GM13977 (cell line): ENCODE measurements at regions not wholly inside any gene's neighbourhood (a gene's known extent, or its start where the extent isn't known, plus 50 kb on each side); places are given as distances from the start of the nearest gene placed in this dataset.

Experiments used
- DNase-seq: peaks from one replicate; pipeline ENCODE4 v3.0.0; 2012; ENCODE audit warnings: low spot score
- CTCF ChIP-seq: IDR thresholded peaks from 2 replicates; pipeline ENCODE4 v1.5.1; 2012; ENCODE audit warnings: mild to moderate bottlenecking, control low read depth; ENCODE audit not compliant: insufficient read depth; ENCODE audit errors: extremely low read depth, missing control alignments
- in situ Hi-C: fragments of 300-500 bp; cut with MboI; formaldehyde crosslinking; loops from one replicate; pipeline ENCODE4 v1.12.0; 2022; ENCODE audit warnings: low sequenced_read_pairs, low pct_unique_long_range_greater_than_20kb, mixed read lengths, inconsistent platforms; ENCODE audit not compliant: unreplicated experiment

- TF ChIP-seq CTCF: no peak
- in situ Hi-C loops: no loop called here
- no peak for DNase-seq
Measured at GRCh38 chr18:51543658-51544155, 346.2 kb upstream of the MEX3C start.

- no peak for TF ChIP-seq CTCF
- DNase-seq: no peak
- in situ Hi-C loops: no loop called here
Measured at GRCh38 chr18:51545446-51545845, 348.0 kb upstream of the MEX3C start.

GRCh38 chr18:51559198-51559901, 361.9 kb upstream of the MEX3C start:
- in situ Hi-C loops: no loop called here
- TF ChIP-seq CTCF: no peak
- no peak for DNase-seq

- no peak for TF ChIP-seq CTCF
- in situ Hi-C loops: no loop called here
- DNase-seq: no peak
Measured at GRCh38 chr18:51559902-51560287, 362.4 kb upstream of the MEX3C start.

GRCh38 chr18:51561821-51562220, 364.3 kb upstream of the MEX3C start:
- no peak for DNase-seq
- in situ Hi-C loops: no loop called here

GRCh38 chr18:51562866-51563265, 365.4 kb upstream of the MEX3C start:
- in situ Hi-C loops: no loop called here
- DNase-seq: no peak
- no peak for TF ChIP-seq CTCF

More at GRCh38 chr18:51561821-51562220, 364.3 kb upstream of the MEX3C start:
- no peak for TF ChIP-seq CTCF

GRCh38 chr18:51563396-51563795, 365.9 kb upstream of the MEX3C start:
- no peak for DNase-seq
- in situ Hi-C loops: no loop called here
- TF ChIP-seq CTCF: no peak
